GM23338 (cell line): ENCODE measurements at regions not wholly inside any gene's neighbourhood (a gene's known extent, or its start where the extent isn't known, plus 50 kb on each side); places are given as distances from the start of the nearest gene placed in this dataset.

Experiments
- ATAC-seq: fragments of 200-7000 bp; cut with Tn5 transposase; 3 replicates; pipeline ENCODE4 v1.9.1; 2020
- DNase-seq: peaks from one replicate; pipeline ENCODE4 v3.0.0-alpha.2; 2015; ENCODE audit warnings: low spot score
- H2AFZ ChIP-seq: fragments of 200-600 bp; sonication (generic); 2 replicates; pipeline ENCODE4 v1.8.0; 2016; ENCODE audit warnings: antibody characterized with exemption, mild to moderate bottlenecking, moderate library complexity
- H3F3A ChIP-seq: fragments of 200-600 bp; sonication (generic); replicated peaks from 2 replicates; pipeline ENCODE4 v1.8.0; 2017; ENCODE audit warnings: antibody characterized with exemption, mixed run types, low read depth
- H3K27ac ChIP-seq: fragments of 200-600 bp; sonication (generic); 2 replicates; pipeline ENCODE4 v1.6.1; 2016; ENCODE audit warnings: low read depth
- H3K27me3 ChIP-seq: fragments of 200-600 bp; sonication (generic); 2 replicates; pipeline ENCODE4 v1.8.0; 2016; ENCODE audit warnings: mild to moderate bottlenecking, mixed run types, moderate library complexity; ENCODE audit not compliant: insufficient read depth
- H3K36me3 ChIP-seq: fragments of 200-600 bp; sonication (generic); 2 replicates; pipeline ENCODE4 v1.8.0; 2016; ENCODE audit warnings: mild to moderate bottlenecking; ENCODE audit not compliant: insufficient read depth
- H3K4me1 ChIP-seq: fragments of 200-600 bp; sonication (generic); 2 replicates; pipeline ENCODE4 v1.8.0; 2016; ENCODE audit warnings: mild to moderate bottlenecking, moderate library complexity; ENCODE audit not compliant: insufficient read depth
- H3K4me2 ChIP-seq: fragments of 200-600 bp; sonication (generic); 2 replicates; pipeline ENCODE4 v1.7.1; 2017; ENCODE audit warnings: mixed run types
- H3K4me3 ChIP-seq: fragments of 200-600 bp; sonication (generic); 2 replicates; pipeline ENCODE4 v1.6.1; 2016; ENCODE audit warnings: mixed run types
- H3K79me2 ChIP-seq: fragments of 200-600 bp; sonication (generic); replicated peaks from 2 replicates; pipeline ENCODE4 v1.8.0; 2017; ENCODE audit warnings: mild to moderate bottlenecking; ENCODE audit not compliant: insufficient read depth
- H3K9me2 ChIP-seq: fragments of 200-600 bp; sonication (generic); 2 replicates; pipeline ENCODE4 v1.8.0; 2017; ENCODE audit not compliant: insufficient read depth
- H4K20me1 ChIP-seq: fragments of 200-600 bp; sonication (generic); replicated peaks from 2 replicates; pipeline ENCODE4 v1.8.0; 2017; ENCODE audit warnings: mild to moderate bottlenecking; ENCODE audit not compliant: insufficient read depth
- H3K27ac Mint-ChIP-seq: 2 replicates; pipeline ENCODE4 v1.8.0; 2020; ENCODE audit warnings: inconsistent platforms, mild to moderate bottlenecking, moderate library complexity, mixed read lengths
- H3K27me3 Mint-ChIP-seq: 3 replicates; pipeline ENCODE4 v1.8.0; 2022; ENCODE audit warnings: low read depth, mild to moderate bottlenecking, moderate library complexity, mixed read lengths, inconsistent platforms; ENCODE audit not compliant: insufficient read depth, poor library complexity
- H3K36me3 Mint-ChIP-seq: 3 replicates; pipeline ENCODE4 v1.8.0; 2021; ENCODE audit warnings: low read depth, mild to moderate bottlenecking, inconsistent platforms, moderate library complexity, mixed read lengths
- H3K4me1 Mint-ChIP-seq: 3 replicates; pipeline ENCODE4 v1.8.0; 2020; ENCODE audit warnings: mild to moderate bottlenecking, inconsistent platforms, mixed read lengths
- H3K4me3 Mint-ChIP-seq: 3 replicates; pipeline ENCODE4 v1.8.0; 2021; ENCODE audit warnings: moderate library complexity, mild to moderate bottlenecking, inconsistent platforms, mixed read lengths
- H3K9me3 Mint-ChIP-seq: 3 replicates; pipeline ENCODE4 v1.8.0; 2020; ENCODE audit warnings: moderate library complexity, mild to moderate bottlenecking, inconsistent platforms, mixed read lengths
- CREB1 ChIP-seq: fragments of 250-450 bp; sonication (Bioruptor Pico); IDR thresholded peaks from 2 replicates; pipeline ENCODE4 v1.5.0; 2020; ENCODE audit warnings: low read depth, mild to moderate bottlenecking, moderate library complexity
- CTCF ChIP-seq, 2 experiments: fragments of 200-600 bp in 1 of 2; sonication (generic) in 1 of 2; conservative IDR thresholded peaks; 2 replicates each; pipeline versions ENCODE4 v1.5.1 to v1.6.1; 2016 to 2017; ENCODE audit warnings: antibody characterized with exemption in 2 of 2, low read depth in 2 of 2, mild to moderate bottlenecking in 2 of 2, moderate library complexity in 1 of 2
- ETS1 ChIP-seq: IDR thresholded peaks from 2 replicates; pipeline ENCODE4 v1.6.1; 2016; ENCODE audit warnings: antibody characterized with exemption
- EZH2 ChIP-seq: fragments of 200-600 bp; sonication (generic); IDR thresholded peaks from one replicate; pipeline ENCODE4 v1.8.0; 2017; ENCODE audit warnings: antibody characterized with exemption, mild to moderate bottlenecking, low read depth; ENCODE audit not compliant: unreplicated experiment
- EZH2phosphoT487 ChIP-seq: fragments of 200-600 bp; sonication (generic); IDR thresholded peaks from one replicate; pipeline ENCODE4 v1.8.1; 2018; ENCODE audit warnings: antibody characterized with exemption; ENCODE audit not compliant: unreplicated experiment
- JUNB ChIP-seq: IDR thresholded peaks from one replicate; pipeline ENCODE4 v1.6.1; 2016; ENCODE audit warnings: antibody characterized with exemption; ENCODE audit not compliant: unreplicated experiment
- NANOG ChIP-seq: IDR thresholded peaks from 2 replicates; pipeline ENCODE4 v1.6.1; 2016; ENCODE audit warnings: antibody characterized with exemption, borderline replicate concordance
- POLR2AphosphoS5 ChIP-seq: IDR thresholded peaks from 2 replicates; pipeline ENCODE4 v1.6.1; 2016; ENCODE audit warnings: antibody characterized with exemption, low read depth
- REST ChIP-seq: IDR thresholded peaks from one replicate; pipeline ENCODE4 v1.6.1; 2018; ENCODE audit warnings: antibody characterized with exemption; ENCODE audit not compliant: unreplicated experiment
- STAT1 ChIP-seq: IDR thresholded peaks from one replicate; pipeline ENCODE4 v1.6.1; 2016; ENCODE audit warnings: antibody characterized with exemption; ENCODE audit not compliant: unreplicated experiment
- ZNF114 ChIP-seq: fragments of 250-450 bp; sonication (Bioruptor Pico); IDR thresholded peaks from 2 replicates; pipeline ENCODE4 v1.5.0; 2020; ENCODE audit warnings: mild to moderate bottlenecking, moderate library complexity
- ZNF331 ChIP-seq: fragments of 250-450 bp; sonication (Bioruptor Pico); IDR thresholded peaks from 2 replicates; pipeline ENCODE4 v1.5.0; 2020; ENCODE audit warnings: low read depth, mild to moderate bottlenecking, moderate library complexity
- ZNF462 ChIP-seq: fragments of 250-450 bp; sonication (Bioruptor Pico); IDR thresholded peaks from 2 replicates; pipeline ENCODE4 v1.5.0; 2020; ENCODE audit warnings: mild to moderate bottlenecking, moderate library complexity

DNA sequence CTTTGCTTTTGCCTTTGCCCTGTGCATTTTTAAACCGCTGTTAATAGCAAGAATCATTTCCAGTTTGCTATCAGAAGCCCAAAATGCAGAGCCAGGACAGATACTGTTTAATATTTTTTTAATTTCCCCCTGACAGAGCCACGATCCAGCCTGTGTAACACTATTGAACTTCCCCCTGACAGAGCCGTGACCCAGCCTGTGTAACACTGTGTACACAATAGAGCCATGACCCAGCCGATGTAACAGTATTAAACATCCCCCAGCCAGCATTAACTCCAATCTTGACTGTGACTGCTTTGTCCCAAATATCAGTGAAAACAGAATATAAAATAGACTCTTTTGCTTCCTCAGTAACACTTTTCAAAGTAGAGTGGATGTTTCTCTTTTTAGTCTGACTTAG, 607.9 kb upstream of the CDH5 start:
- no peak overlapping the region for H2AFZ ChIP-seq
- H3K4me3 Mint-ChIP-seq = no peak overlapping the region
- no peaks in the 10 kb centered on the region for H3K9me3 Mint-ChIP-seq
- H3K9me2 ChIP-seq = peaks cover 14% of the 10 kb centered on the region
- H3K4me2 ChIP-seq = no peak overlapping the region
- no peaks in the 10 kb centered on the region for H3K36me3 Mint-ChIP-seq
- H3K27ac ChIP-seq = no peak overlapping the region
- no peak overlapping the region for H3K27ac Mint-ChIP-seq
- peaks cover 2% of the 10 kb centered on the region for H3K27me3 Mint-ChIP-seq
- no peaks in the 10 kb centered on the region for H3K36me3 ChIP-seq
- no peak for ATAC-seq
- TF ChIP-seq REST = no peak
- no peak for TF ChIP-seq JUNB
- TF ChIP-seq CTCF (conservative IDR thresholded peaks at IDR 0.05; ENCODE audit: low read depth in 2 of 2) = no peak
- TF ChIP-seq ZNF331 (CRISPR knock-in tag) = no peak
- no peak for TF ChIP-seq CREB1 (CRISPR knock-in tag)
- TF ChIP-seq POLR2AphosphoS5 = no peak
- no peak for TF ChIP-seq ZNF462 (CRISPR knock-in tag)
- TF ChIP-seq STAT1 = no peak
- TF ChIP-seq NANOG = no peak
- no peak for TF ChIP-seq ZNF114 (CRISPR knock-in tag)
- TF ChIP-seq EZH2phosphoT487 = no peak
- no peak for TF ChIP-seq EZH2
- TF ChIP-seq ETS1 = no peak
- no peaks in the 10 kb centered on the region for H4K20me1 ChIP-seq
- peaks cover 12% of the 10 kb centered on the region for H3K4me1 Mint-ChIP-seq
- no peaks in the 10 kb centered on the region for H3K27me3 ChIP-seq
- no peak overlapping the region for H3K4me3 ChIP-seq
- peaks cover 15% of the 10 kb centered on the region for H3K4me1 ChIP-seq
- no peak for DNase-seq
- no peaks in the 10 kb centered on the region for H3K79me2 ChIP-seq
- no peaks in the 10 kb centered on the region for H3F3A ChIP-seq
